Skeletal muscle tissue (tissue), 3 donors: ENCODE measurements at regions not wholly inside any gene's neighbourhood (a gene's known extent, or its start where the extent isn't known, plus 50 kb on each side); places are given as distances from the start of the nearest gene placed in this dataset.

Experiments
- H3K27ac ChIP-seq: one replicate; pipeline ENCODE4 v1.7.0; 2013; ENCODE audit warnings: mild to moderate bottlenecking, low read depth, low read length, inconsistent platforms
- H3K27me3 ChIP-seq, 3 donors: one replicate each; pipeline ENCODE4 v1.7.0; 2013; ENCODE audit warnings: low read length in 3 of 3; ENCODE audit not compliant: control insufficient read depth in 3 of 3, insufficient read depth in 3 of 3
- H3K36me3 ChIP-seq, 3 donors: one replicate each; pipeline ENCODE4 v1.7.0; 2013; ENCODE audit warnings: low read length in 3 of 3; ENCODE audit not compliant: control insufficient read depth in 3 of 3, insufficient read depth in 3 of 3
- H3K4me1 ChIP-seq, 3 donors: one replicate each; pipeline ENCODE4 v1.7.0; 2013; ENCODE audit warnings: low read length in 3 of 3, mild to moderate bottlenecking in 3 of 3; ENCODE audit not compliant: control insufficient read depth in 3 of 3, insufficient read depth in 3 of 3
- H3K4me3 ChIP-seq, 3 donors: one replicate each; pipeline ENCODE4 v1.7.0; 2013; ENCODE audit warnings: low read length in 3 of 3
- H3K9ac ChIP-seq, 3 donors: one replicate each; pipeline ENCODE4 v1.7.0; 2013; ENCODE audit warnings: low read length in 3 of 3, mild to moderate bottlenecking in 3 of 3, moderate library complexity in 2 of 3, low read depth in 1 of 3
- H3K9me3 ChIP-seq, 3 donors: one replicate each; pipeline ENCODE4 v1.7.0; 2013; ENCODE audit warnings: low read length in 3 of 3; ENCODE audit not compliant: control insufficient read depth in 3 of 3
- donor health status: Osteomylitis.

DNA sequence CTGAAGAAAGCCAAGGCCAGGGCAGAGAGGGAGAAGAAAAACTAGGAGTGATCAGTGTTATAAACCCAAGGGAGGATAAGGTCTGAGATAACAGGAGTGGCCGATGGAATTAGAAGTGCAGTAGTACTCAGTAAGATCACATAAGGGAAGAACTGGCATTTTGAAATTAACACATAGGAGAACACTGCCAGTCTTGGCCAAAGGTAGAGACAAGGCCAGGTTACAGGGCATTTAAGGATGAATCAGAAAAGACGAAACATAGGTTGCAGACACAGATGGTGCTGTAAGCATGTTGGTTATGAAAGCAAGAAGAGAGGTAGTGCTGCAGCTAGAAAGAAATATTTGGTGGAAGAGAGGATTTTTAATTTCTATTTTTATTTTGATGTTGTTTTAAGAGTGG lies 278.9 kb upstream of the SNX7 start:
- H3K9ac ChIP-seq, result no peak overlapping the region
- H3K4me3 ChIP-seq, result no peak overlapping the region
- no peaks in the 10 kb centered on the region for H3K4me1 ChIP-seq
- H3K27ac ChIP-seq, result no peak overlapping the region
- H3K36me3 ChIP-seq, result no peaks in the 10 kb centered on the region
- no peaks in the 10 kb centered on the region for H3K9me3 ChIP-seq
- H3K27me3 ChIP-seq, result no peaks in the 10 kb centered on the region

DNA sequence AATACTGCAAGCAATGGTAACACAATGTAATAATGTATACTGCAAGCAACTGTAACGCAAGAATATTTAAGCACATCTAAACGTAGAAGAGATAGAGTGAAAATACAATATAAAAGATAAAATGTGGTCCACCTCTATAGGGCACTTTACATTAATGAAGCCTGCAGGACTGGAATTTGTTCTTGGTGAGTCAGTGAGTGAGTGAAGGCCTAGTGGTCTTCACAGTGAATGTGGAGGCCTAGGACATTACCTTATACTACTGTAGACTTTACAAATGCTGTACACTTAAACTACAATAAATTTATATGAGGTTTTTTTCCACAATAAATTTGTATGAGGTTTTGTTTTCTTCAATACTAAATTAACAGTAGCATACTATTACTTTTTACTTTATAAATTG lies 287.4 kb upstream of the SNX7 start:
- Histone ChIP-seq H3K36me3 (no peaks in the 10 kb centered on the region), H3K4me1 (no peaks in the 10 kb centered on the region), H3K9ac (no peak overlapping the region), H3K27me3 (no peaks in the 10 kb centered on the region), H3K9me3 (no peaks in the 10 kb centered on the region), H3K27ac (no peak overlapping the region), H3K4me3 (no peak overlapping the region)

DNA sequence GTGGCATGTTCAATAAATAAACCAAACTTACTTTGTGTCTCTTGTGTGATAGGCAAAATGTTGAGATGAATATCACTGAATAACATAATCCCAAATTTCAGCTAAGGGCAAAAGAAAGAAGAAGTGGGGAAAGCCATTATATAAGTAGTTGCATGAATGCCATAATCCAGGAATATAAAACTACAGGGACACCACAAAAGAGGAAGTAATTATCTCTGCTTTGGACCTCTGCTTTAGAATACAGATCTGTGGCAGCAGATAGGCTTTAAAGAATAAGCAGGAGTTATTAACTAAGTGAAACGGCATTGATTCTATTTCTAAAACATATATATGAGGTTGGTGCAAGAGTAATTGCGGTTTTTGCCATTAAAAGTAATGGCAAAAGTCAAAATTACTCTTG lies 288.5 kb upstream of the SNX7 start:
- H3K4me1 ChIP-seq, result no peaks in the 10 kb centered on the region
- no peaks in the 10 kb centered on the region for H3K36me3 ChIP-seq
- no peak overlapping the region for H3K4me3 ChIP-seq
- no peaks in the 10 kb centered on the region for H3K9me3 ChIP-seq
- H3K27ac ChIP-seq, result no peak overlapping the region
- no peak overlapping the region for H3K9ac ChIP-seq
- H3K27me3 ChIP-seq, result no peaks in the 10 kb centered on the region

DNA sequence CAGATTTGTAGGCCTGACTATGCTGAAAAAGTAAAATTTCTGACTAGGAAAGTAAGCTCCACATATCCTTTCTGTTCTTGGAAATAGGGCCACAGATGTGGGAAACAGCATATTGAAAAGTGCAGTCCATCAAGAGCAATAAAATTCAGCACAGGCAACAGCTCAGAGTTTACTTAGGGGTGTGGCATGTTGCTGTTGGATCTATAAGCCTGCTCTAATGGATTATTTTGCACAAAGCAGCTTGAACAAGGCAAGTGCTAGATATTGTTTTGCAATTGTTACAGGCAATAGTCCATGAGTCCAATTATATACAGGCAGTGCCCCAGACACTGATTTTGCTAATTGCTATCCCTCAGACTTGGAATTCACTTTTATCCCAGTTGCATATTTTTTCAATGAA lies 289.8 kb upstream of the SNX7 start:
- Histone ChIP-seq H3K27me3 (no peaks in the 10 kb centered on the region), H3K4me1 (no peaks in the 10 kb centered on the region), H3K27ac (no peak overlapping the region), H3K36me3 (no peaks in the 10 kb centered on the region), H3K4me3 (no peak overlapping the region), H3K9me3 (no peaks in the 10 kb centered on the region), H3K9ac (no peak overlapping the region)

DNA sequence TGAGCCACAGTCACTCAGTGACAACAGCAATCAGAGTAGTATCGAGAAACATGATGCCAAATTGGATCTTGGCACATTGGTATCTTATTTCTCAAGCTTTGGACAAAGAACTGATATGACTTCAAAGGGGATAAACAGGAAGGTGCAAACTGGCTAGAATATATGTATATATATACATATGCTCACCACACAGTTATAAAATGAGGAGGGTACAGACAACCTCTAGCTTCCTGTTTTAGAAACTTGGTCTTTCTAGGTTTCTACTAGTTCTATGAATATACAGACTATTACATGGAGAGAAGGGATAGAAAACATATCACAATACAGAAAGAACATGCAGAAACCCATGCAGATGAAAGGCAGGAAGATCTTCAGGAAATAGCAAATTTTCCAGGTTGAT lies 292.1 kb upstream of the SNX7 start:
- Histone ChIP-seq H3K4me3 (no peak overlapping the region), H3K36me3 (no peaks in the 10 kb centered on the region), H3K9ac (no peak overlapping the region), H3K4me1 (no peaks in the 10 kb centered on the region), H3K27ac (no peak overlapping the region), H3K9me3 (no peaks in the 10 kb centered on the region), H3K27me3 (no peaks in the 10 kb centered on the region)

DNA sequence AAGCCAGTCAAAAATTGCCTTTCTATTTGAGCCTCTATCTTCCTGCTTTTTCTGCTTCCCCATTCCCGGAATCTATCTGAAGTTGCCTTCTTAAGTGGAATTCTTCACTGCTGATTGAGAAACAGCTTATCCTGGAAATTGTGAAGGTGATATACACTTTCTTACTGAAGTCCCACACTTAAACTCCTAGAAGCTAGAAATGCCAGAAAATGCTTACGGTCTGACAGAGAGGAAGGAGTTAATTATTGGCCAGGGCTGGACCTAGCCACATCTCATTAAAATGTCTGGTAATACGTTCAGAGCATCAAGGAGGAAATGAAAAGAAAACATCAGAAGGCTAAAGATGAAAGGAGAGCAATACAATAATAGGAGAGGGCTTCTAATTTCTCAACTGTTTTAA lies 292.5 kb upstream of the SNX7 start:
- Histone ChIP-seq H3K9me3 (no peaks in the 10 kb centered on the region), H3K27ac (no peak overlapping the region), H3K4me3 (no peak overlapping the region), H3K36me3 (no peaks in the 10 kb centered on the region), H3K9ac (no peak overlapping the region), H3K4me1 (no peaks in the 10 kb centered on the region), H3K27me3 (no peaks in the 10 kb centered on the region)

DNA sequence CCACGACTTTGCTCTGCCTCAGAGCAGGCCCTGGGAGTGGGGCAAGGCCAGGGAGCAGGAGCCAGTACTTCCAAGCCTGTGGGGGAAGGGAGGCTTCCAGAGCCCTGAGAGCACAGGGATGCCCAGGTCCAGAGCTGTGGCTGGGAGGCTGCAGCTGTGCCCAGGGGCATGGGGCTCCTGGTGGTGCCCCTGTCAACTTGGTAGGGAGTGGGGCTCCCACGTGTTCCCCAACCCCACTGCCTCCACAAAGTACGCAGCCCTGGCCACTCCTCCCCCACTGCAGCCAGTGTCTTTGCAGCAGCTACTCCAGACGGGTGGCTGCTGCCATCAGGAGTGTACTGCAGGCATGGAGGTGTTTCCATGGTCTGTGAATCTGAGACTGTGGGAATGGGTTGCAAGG lies 294.1 kb upstream of the SNX7 start:
- Histone ChIP-seq H3K9me3 (no peaks in the 10 kb centered on the region), H3K4me1 (no peaks in the 10 kb centered on the region), H3K27me3 (no peaks in the 10 kb centered on the region), H3K9ac (no peak overlapping the region), H3K36me3 (no peaks in the 10 kb centered on the region), H3K4me3 (no peak overlapping the region), H3K27ac (no peak overlapping the region)

DNA sequence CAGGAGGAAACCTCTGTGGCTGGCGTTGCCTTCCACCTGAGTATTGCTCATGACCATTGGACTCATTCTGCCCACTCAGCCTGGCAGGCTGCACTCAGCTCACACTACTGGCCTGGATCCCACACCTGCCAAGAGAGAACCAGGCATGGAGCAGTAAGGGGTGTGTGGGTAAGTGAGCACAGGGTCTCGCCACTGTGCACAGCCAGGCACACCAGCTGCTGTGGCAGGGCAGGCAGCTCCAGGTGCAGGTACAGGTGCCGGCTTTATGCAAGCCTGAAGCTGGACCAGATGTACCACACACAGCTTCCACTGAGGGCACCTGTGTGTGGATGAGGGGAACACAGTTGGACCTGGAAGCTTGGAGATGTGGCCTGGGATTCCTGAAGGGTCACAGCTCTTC lies 295.2 kb upstream of the SNX7 start:
- H3K27ac ChIP-seq, result no peak overlapping the region
- no peak overlapping the region for H3K4me3 ChIP-seq
- no peaks in the 10 kb centered on the region for H3K27me3 ChIP-seq
- H3K4me1 ChIP-seq, result no peaks in the 10 kb centered on the region
- H3K36me3 ChIP-seq, result no peaks in the 10 kb centered on the region
- H3K9ac ChIP-seq, result no peak overlapping the region
- no peaks in the 10 kb centered on the region for H3K9me3 ChIP-seq

DNA sequence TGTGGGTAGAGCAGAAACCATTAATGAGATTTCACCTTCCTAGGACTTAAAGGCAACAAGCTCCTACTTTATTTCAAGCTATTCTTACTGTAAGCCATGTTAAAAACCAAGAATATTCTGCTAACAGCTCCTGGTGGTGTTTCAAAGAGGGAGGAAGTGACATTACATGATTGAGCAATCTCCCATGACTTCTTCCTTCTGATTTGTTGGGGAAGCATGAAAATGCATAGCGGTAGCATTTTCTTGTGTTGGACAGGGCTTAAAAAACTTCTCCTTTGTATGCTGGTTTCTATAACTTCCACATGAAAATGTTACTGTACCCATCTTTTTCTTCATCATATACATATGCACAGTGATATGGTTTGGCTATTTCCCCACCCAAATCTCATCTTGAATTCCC lies 297.0 kb upstream of the SNX7 start:
- Histone ChIP-seq H3K36me3 (no peaks in the 10 kb centered on the region), H3K4me1 (no peaks in the 10 kb centered on the region), H3K27ac (no peak overlapping the region), H3K9me3 (no peaks in the 10 kb centered on the region), H3K9ac (no peak overlapping the region), H3K27me3 (no peaks in the 10 kb centered on the region), H3K4me3 (no peak overlapping the region)

DNA sequence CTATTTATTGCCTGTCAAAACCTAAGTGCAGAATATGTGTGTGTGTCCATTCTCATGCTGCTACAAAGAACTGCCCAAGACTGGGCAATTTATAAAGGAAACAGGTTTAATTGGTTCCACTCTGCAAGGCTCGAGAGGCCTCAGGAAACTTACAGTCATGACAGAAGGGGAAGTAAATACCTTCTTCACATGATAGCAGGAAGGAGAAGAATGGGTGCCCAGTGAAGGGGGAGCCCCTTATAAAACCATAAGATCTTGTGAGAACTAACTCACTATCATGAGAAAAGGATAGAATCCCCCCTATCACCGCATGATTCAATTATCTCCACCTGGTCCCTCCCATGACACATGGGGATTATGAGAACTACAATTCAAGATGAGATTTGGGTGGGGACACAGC lies 300.7 kb upstream of the SNX7 start:
- Histone ChIP-seq H3K9me3 (no peaks in the 10 kb centered on the region), H3K4me1 (no peaks in the 10 kb centered on the region), H3K36me3 (no peaks in the 10 kb centered on the region), H3K4me3 (no peak overlapping the region), H3K27ac (no peak overlapping the region), H3K27me3 (no peaks in the 10 kb centered on the region), H3K9ac (no peak overlapping the region)

DNA sequence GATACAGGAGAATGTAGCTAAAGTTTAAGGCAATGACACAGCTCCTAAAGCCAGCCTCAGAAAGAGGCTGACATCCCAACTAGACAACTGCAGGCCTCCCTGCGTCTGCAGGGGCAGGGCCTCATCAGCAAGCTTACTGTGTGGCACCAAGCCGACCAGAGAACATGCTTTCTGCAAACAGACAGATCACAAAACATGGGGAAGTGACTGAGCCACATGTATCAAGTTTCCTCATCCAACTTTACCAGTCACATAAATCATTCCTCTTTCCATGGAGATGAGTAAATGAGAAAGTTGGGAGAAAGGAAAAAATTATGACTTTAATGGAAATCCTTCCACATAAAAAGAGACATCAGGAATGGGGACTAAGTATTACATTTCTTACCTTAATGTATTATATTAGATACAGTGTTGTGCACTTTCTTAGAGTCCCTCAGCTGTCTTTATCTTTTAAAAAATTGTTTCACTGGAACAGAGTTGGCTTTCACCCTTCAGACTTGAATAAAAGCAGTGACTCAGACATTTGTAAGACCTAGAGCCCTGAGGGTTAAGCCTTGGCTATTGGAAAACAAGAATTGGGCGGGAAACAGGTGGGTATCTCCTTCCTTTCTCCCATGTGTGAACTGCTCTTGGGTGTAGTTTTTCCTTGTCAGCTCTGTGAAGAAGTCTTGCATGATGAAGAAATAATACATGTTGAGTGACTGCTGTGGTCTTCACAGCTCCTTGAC lies 305.7 kb upstream of the SNX7 start:
- no peak overlapping the region for H3K4me3 ChIP-seq
- no peak overlapping the region for H3K9ac ChIP-seq
- no peaks in the 10 kb centered on the region for H3K36me3 ChIP-seq
- no peak overlapping the region for H3K27ac ChIP-seq
- no peaks in the 10 kb centered on the region for H3K4me1 ChIP-seq
- no peaks in the 10 kb centered on the region for H3K27me3 ChIP-seq
- no peaks in the 10 kb centered on the region for H3K9me3 ChIP-seq
